Left renal pelvis (tissue), 4 donors: ENCODE measurements at regions not wholly inside any gene's neighbourhood (a gene's known extent, or its start where the extent isn't known, plus 50 kb on each side); places are given as distances from the start of the nearest gene placed in this dataset.
"Not testable (repeated sequence)": the region's sequence is repeated elsewhere in the genome, so short reads cannot be mapped to it uniquely, and the experiment has no call there.

Source experiments
- DNase-seq, 4 donors: peaks; one replicate each; pipeline ENCODE4 v3.0.0-alpha.2; 2013; ENCODE audit warnings: low read depth in 4 of 4, low spot score in 3 of 4

- not testable (repeated sequence) for DNase-seq
Measured at GRCh38 chr12:75657354-75657753, 145.9 kb upstream of the KRR1 start.

GRCh38 chr12:75656648-75657047, 145.2 kb upstream of the KRR1 start:
- DNase-seq = no peak

GRCh38 chr12:75656210-75656609, 144.8 kb upstream of the KRR1 start:
- DNase-seq = no peak

- no peak for DNase-seq
Measured at GRCh38 chr12:75655315-75655806, 144.0 kb upstream of the KRR1 start.

- no peak for DNase-seq
Measured at GRCh38 chr12:75651342-75651695, 139.9 kb upstream of the KRR1 start.

GRCh38 chr12:75650595-75651341, 139.4 kb upstream of the KRR1 start:
- DNase-seq = no peak

- no peak for DNase-seq
Measured at GRCh38 chr12:75650100-75650499, 138.7 kb upstream of the KRR1 start.

GRCh38 chr12:75648856-75649255, 137.4 kb upstream of the KRR1 start:
- DNase-seq = no peak

GRCh38 chr12:75646329-75647210, 135.2 kb upstream of the KRR1 start:
- DNase-seq = no peak

- no peak for DNase-seq
Measured at GRCh38 chr12:75644472-75645072, 133.2 kb upstream of the KRR1 start.

GRCh38 chr12:75643119-75643518, 131.7 kb upstream of the KRR1 start:
- not testable (repeated sequence) for DNase-seq

- DNase-seq = no peak
Measured at GRCh38 chr12:75642226-75642625, 130.8 kb upstream of the KRR1 start.

GRCh38 chr12:75641031-75641780, 129.8 kb upstream of the KRR1 start:
- no peak for DNase-seq

GRCh38 chr12:75638792-75639191, 127.4 kb upstream of the KRR1 start:
- no peak for DNase-seq

GRCh38 chr12:75636607-75637006, 125.2 kb upstream of the KRR1 start:
- DNase-seq = no peak

GRCh38 chr12:75635606-75636444, 124.4 kb upstream of the KRR1 start:
- DNase-seq = no peak

- no peak for DNase-seq
Measured at GRCh38 chr12:75634244-75635222, 123.1 kb upstream of the KRR1 start.

- DNase-seq = no peak
Measured at GRCh38 chr12:75633789-75634188, 122.4 kb upstream of the KRR1 start.

- DNase-seq = no peak
Measured at GRCh38 chr12:75632442-75632841, 121.0 kb upstream of the KRR1 start.
